Fibroblast of villous mesenchyme (primary cell): ENCODE measurements at regions not wholly inside any gene's neighbourhood (a gene's known extent, or its start where the extent isn't known, plus 50 kb on each side); places are given as distances from the start of the nearest gene placed in this dataset.
"Not testable (repeated sequence)": the region's sequence is repeated elsewhere in the genome, so short reads cannot be mapped to it uniquely, and the experiment has no call there.

Source experiments
- DNase-seq: peaks from one replicate; pipeline ENCODE4 v3.0.0-alpha.2; 2010; ENCODE audit warnings: low read depth
- H3K4me3 ChIP-seq: 2 replicates; pipeline ENCODE4 v1.5.1; 2011; ENCODE audit warnings: low read depth, mild to moderate bottlenecking, low read length
- TF ChIP-seq, protein P1 (sequence below): IDR thresholded peaks from 2 replicates; pipeline ENCODE4 v1.5.1; 2012; ENCODE audit warnings: low read depth, mild to moderate bottlenecking, low read length; ENCODE audit not compliant: insufficient read depth

DNA sequence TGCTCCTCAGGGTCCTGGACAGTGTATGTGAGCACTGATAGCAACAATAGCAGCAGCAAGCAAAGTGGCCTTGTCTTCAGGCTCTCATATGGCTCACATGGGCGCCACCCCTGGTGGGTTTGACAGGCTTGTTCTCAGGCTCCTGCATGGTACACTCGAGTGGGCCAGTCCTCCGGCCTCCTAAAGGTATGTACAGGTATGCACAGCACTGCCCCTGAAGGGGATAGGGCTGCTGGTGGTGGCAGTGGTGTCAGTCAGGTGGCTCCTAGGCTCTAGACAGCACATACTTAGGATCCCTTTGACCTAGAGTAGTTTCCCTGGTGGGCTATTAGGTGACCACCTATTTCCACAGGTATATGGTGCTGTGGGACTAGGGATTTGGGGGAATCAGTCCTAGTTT is 79.8 kb downstream of the LGALS9B start:
- not testable (repeated sequence) for DNase-seq, H3K4me3 ChIP-seq

DNA sequence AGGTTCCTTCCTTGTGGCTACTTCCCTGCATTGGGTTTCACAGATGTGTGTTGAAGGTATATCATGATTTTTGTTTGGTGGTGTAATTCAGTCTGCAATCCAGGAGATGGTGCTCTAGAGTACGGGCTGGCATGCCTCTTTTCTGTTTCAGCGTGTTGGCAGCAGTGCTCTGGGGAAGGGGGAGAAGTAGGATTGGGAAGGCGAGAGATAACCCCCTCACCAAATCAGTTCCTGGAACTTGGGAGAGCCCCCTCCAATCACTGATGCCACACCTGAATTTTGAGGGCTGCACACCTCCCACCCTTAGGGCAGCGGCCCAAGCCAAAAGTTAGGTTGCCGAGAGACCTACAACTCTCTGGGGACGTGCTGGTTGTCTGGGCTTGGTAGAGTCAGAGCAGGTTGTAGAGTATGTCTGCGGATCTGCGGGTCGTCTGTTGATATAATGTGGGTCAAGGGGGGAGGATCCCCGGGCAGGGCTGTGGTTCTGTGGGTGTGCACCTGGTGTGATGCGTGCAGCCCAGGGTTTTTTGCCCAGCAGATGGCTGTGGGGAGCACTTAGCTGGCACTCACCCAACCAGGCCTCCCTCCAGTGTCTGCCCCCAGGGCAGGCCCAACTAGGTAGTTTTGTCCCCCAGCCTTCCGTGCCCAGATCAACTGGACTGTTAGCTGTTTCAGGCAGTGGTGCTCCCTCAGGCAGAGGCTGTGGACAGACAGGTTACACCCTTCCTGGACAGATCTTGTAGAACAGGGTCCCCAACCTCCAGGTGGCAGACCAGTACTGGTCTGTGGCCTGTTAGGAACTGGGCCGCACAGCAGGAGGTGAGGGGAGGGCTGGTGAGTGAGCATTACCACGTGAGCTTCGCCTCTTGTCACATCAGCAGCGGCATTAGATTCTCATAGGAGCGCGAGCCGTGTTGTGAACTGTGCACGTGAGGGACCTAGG is 85.7 kb downstream of the LGALS9B start:
- TF ChIP-seq, protein P1, sequence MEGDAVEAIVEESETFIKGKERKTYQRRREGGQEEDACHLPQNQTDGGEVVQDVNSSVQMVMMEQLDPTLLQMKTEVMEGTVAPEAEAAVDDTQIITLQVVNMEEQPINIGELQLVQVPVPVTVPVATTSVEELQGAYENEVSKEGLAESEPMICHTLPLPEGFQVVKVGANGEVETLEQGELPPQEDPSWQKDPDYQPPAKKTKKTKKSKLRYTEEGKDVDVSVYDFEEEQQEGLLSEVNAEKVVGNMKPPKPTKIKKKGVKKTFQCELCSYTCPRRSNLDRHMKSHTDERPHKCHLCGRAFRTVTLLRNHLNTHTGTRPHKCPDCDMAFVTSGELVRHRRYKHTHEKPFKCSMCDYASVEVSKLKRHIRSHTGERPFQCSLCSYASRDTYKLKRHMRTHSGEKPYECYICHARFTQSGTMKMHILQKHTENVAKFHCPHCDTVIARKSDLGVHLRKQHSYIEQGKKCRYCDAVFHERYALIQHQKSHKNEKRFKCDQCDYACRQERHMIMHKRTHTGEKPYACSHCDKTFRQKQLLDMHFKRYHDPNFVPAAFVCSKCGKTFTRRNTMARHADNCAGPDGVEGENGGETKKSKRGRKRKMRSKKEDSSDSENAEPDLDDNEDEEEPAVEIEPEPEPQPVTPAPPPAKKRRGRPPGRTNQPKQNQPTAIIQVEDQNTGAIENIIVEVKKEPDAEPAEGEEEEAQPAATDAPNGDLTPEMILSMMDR: peak; percentile 57
- peak; percentile 25 for DNase-seq
- H3K4me3 ChIP-seq: not testable (repeated sequence)

DNA sequence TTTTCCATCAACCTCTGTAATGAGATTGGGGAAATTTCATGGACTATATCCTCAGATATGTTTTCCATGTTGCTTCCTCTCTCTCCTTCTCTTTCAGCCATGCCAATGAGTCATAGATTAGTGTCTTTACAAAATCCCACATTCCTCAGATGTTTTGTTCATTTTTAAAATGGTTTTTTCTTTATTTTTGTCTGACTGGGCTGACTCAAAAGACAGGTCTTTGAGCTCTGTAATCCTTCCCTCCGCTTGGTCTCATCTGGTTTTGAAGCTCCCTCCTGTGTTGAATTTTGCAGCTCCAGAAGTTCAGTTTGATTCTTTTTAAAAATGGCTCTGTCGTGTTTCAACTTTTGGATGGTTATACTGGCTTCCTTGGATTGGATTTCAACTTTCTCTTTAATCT is 86.7 kb downstream of the LGALS9B start:
- DNase-seq: peak; percentile 44

DNA sequence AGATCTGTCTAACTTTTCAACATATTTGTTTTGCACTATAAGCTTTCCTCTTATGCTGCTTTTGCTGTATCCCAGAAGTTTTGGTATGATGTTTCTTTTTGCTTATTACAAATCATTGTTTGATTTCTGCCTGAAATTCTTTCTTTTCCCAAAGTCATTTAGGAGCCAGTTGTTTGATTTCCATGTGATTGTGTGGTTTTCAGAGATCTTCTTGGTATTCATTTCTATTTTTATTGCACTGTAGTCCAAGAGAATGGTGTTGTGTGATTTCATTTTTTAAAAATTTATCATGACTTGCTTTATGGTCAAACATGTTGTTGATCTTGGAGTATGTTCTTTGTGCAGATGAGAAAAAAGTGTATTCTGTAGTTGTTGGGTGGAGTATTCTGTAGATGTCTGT is 88.1 kb downstream of the LGALS9B start:
- not testable (repeated sequence) for H3K4me3 ChIP-seq, DNase-seq

More for the DNA sequence above, 86.7 kb downstream of the LGALS9B start:
- not testable (repeated sequence) for H3K4me3 ChIP-seq

DNA sequence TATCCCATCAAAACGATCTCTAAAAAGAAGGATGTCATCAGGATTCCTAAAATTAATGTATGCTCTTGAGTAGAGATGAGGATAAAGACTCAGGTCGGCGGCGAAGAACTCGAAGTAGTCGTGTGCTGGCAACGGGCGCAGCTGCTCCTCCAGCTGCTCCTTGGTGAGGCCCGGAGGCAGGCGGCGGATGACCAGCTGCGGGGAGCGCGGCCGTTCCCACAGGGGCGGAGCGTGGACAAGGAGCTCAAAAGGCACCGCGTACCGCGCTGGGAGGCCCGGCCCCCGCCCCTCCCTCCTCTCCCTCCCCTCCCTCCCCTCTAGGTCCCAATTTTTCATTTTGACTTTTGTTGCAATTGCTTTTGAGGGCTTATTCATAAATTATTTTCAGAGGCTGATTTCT is 90.7 kb downstream of the LGALS9B start:
- not testable (repeated sequence) for H3K4me3 ChIP-seq
- DNase-seq: peak; percentile 20

DNA sequence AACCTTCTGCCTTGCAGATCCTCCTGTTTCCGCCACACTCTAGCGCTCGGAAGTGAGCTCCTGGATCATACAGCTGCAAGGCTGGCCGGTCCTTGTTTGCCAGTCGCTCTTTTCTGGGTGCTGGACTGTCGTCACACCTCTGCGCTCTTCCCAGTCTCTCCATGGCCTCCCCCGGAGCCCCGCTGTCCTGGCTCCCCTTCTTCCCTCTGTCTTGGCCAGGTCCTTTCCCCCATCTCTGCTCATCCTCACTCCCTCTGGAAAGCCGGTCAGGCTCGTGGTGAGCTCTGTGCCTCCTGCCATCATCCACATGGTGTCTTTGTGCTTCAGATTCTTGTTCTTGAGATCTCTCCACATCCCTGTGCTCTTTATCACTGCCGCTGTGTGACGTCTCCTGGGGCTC is 91.6 kb downstream of the LGALS9B start:
- not testable (repeated sequence) for DNase-seq

More for the DNA sequence above, 91.6 kb downstream of the LGALS9B start:
- H3K4me3 ChIP-seq: not testable (repeated sequence)
